ENCODE measurements at regions not wholly inside any gene's neighbourhood (a gene's known extent, or its start where the extent isn't known, plus 50 kb on each side); places are given as distances from the start of the nearest gene placed in this dataset.

- no peak overlapping the region for H2AFZ ChIP-seq (ENCODE audit: low read length)
- no peak overlapping the region for H3K4me2 ChIP-seq (ENCODE audit: low read length)
- TF ChIP-seq CTCF (IDR thresholded peaks at IDR 0.05; ENCODE audit: low read length): no peak
- no peak for TF ChIP-seq EZH2 (IDR thresholded peaks at IDR 0.05; ENCODE audit: borderline replicate concordance, low read length)
- H3K4me1 ChIP-seq (ENCODE audit: insufficient read depth, low read length, severe bottlenecking): no peaks in the 10 kb centered on the region
- H4K20me1 ChIP-seq (ENCODE audit: insufficient read depth, low read length): no peaks in the 10 kb centered on the region
- no peaks in the 10 kb centered on the region for H3K79me2 ChIP-seq (ENCODE audit: insufficient read depth, low read length)
- no peaks in the 10 kb centered on the region for H3K36me3 ChIP-seq (ENCODE audit: insufficient read depth, low read length)
- H3K9me3 ChIP-seq (ENCODE audit: low read length): no peaks in the 10 kb centered on the region
- H3K27ac ChIP-seq (ENCODE audit: low read depth, low read length, poor library complexity, severe bottlenecking): no peak overlapping the region
- no peaks in the 10 kb centered on the region for H3K9me2 ChIP-seq (ENCODE audit: low read depth, low read length)
- no peak overlapping the region for H3K4me3 ChIP-seq (ENCODE audit: low read depth, low read length, poor library complexity, severe bottlenecking)
- H3F3A ChIP-seq (ENCODE audit: insufficient read depth, low read length): no peaks in the 10 kb centered on the region
- H3K9ac ChIP-seq (ENCODE audit: low read length): no peak overlapping the region
- no peaks in the 10 kb centered on the region for H3K27me3 ChIP-seq (ENCODE audit: insufficient read depth, low read length)
These were observed 79.9 kb upstream of the FUCA2 start for GRCh38 chr6:143591441-143591840.

GRCh38 chr6:143589162-143589561 is 77.6 kb upstream of the FUCA2 start:
- TF ChIP-seq EZH2 (IDR thresholded peaks at IDR 0.05; ENCODE audit: borderline replicate concordance, low read length) (no peak), CTCF (IDR thresholded peaks at IDR 0.05; ENCODE audit: low read length) (no peak)
- no peaks in the 10 kb centered on the region for H3K4me1 ChIP-seq (ENCODE audit: insufficient read depth, low read length, severe bottlenecking)
- H3K4me2 ChIP-seq (ENCODE audit: low read length): no peak overlapping the region
- no peaks in the 10 kb centered on the region for H3K9me2 ChIP-seq (ENCODE audit: low read depth, low read length)
- no peaks in the 10 kb centered on the region for H4K20me1 ChIP-seq (ENCODE audit: insufficient read depth, low read length)
- no peaks in the 10 kb centered on the region for H3K79me2 ChIP-seq (ENCODE audit: insufficient read depth, low read length)
- H3K36me3 ChIP-seq (ENCODE audit: insufficient read depth, low read length): no peaks in the 10 kb centered on the region
- no peaks in the 10 kb centered on the region for H3F3A ChIP-seq (ENCODE audit: insufficient read depth, low read length)
- H3K27ac ChIP-seq (ENCODE audit: low read depth, low read length, poor library complexity, severe bottlenecking): no peak overlapping the region
- H2AFZ ChIP-seq (ENCODE audit: low read length): no peak overlapping the region
- no peaks in the 10 kb centered on the region for H3K9me3 ChIP-seq (ENCODE audit: low read length)
- no peak overlapping the region for H3K4me3 ChIP-seq (ENCODE audit: low read depth, low read length, poor library complexity, severe bottlenecking)
- no peaks in the 10 kb centered on the region for H3K27me3 ChIP-seq (ENCODE audit: insufficient read depth, low read length)
- no peak overlapping the region for H3K9ac ChIP-seq (ENCODE audit: low read length)

GRCh38 chr6:143586557-143586956 is 75.0 kb upstream of the FUCA2 start:
- Histone ChIP-seq H3K27ac (ENCODE audit: low read depth, low read length, poor library complexity, severe bottlenecking) (no peak overlapping the region), H3K4me2 (ENCODE audit: low read length) (no peak overlapping the region), H3K9me2 (ENCODE audit: low read depth, low read length) (no peaks in the 10 kb centered on the region), H2AFZ (ENCODE audit: low read length) (no peak overlapping the region), H3F3A (ENCODE audit: insufficient read depth, low read length) (no peaks in the 10 kb centered on the region), H3K9me3 (ENCODE audit: low read length) (no peaks in the 10 kb centered on the region), H3K4me3 (ENCODE audit: low read depth, low read length, poor library complexity, severe bottlenecking) (no peak overlapping the region), H3K9ac (ENCODE audit: low read length) (no peak overlapping the region), H3K36me3 (ENCODE audit: insufficient read depth, low read length) (no peaks in the 10 kb centered on the region), H3K79me2 (ENCODE audit: insufficient read depth, low read length) (no peaks in the 10 kb centered on the region), H3K4me1 (ENCODE audit: insufficient read depth, low read length, severe bottlenecking) (no peaks in the 10 kb centered on the region), H4K20me1 (ENCODE audit: insufficient read depth, low read length) (no peaks in the 10 kb centered on the region), H3K27me3 (ENCODE audit: insufficient read depth, low read length) (no peaks in the 10 kb centered on the region)
- no peak for TF ChIP-seq CTCF (IDR thresholded peaks at IDR 0.05; ENCODE audit: low read length)
- no peak for TF ChIP-seq EZH2 (IDR thresholded peaks at IDR 0.05; ENCODE audit: borderline replicate concordance, low read length)
